Prostate gland (tissue), 2 donors: ENCODE measurements at regions not wholly inside any gene's neighbourhood (a gene's known extent, or its start where the extent isn't known, plus 50 kb on each side); places are given as distances from the start of the nearest gene placed in this dataset.

Source experiments
- DNase-seq: peaks from one replicate; pipeline ENCODE4 v3.0.0-alpha.2; 2019; ENCODE audit warnings: low spot score
- H3K27ac ChIP-seq, 2 donors: fragments of 200-600 bp; sonication (generic); 2 replicates each; pipeline ENCODE4 v1.5.1; 2017 to 2019
- H3K27me3 ChIP-seq: fragments of 200-600 bp; sonication (generic); replicated peaks from 2 replicates; pipeline ENCODE4 v1.5.1; 2019; ENCODE audit not compliant: insufficient read depth
- H3K36me3 ChIP-seq, 2 donors: fragments of 200-600 bp; sonication (generic); 1 replicate in 1 of 2; 2 replicates in 1 of 2; pipeline versions ENCODE4 v1.5.1 to v1.8.1; 2017 to 2019
- H3K4me1 ChIP-seq: fragments of 200-600 bp; sonication (generic); replicated peaks from 2 replicates; pipeline ENCODE4 v1.5.1; 2019
- H3K4me3 ChIP-seq, 2 donors: fragments of 200-600 bp; sonication (generic); 2 replicates each; pipeline ENCODE4 v1.5.1; 2017 to 2019
- H3K9me3 ChIP-seq: fragments of 200-600 bp; sonication (generic); 2 replicates; pipeline ENCODE4 v1.5.1; 2017
- CTCF ChIP-seq, 4 experiments: fragments of 200-600 bp in 2 of 4; fragments of 450-650 bp in 2 of 4; sonication (generic) in 2 of 4; IDR thresholded peaks; 1 replicate in 3 of 4; 2 replicates in 1 of 4; pipeline ENCODE4 v1.5.1; 2016 to 2019; ENCODE audit warnings: antibody characterized with exemption in 4 of 4, mild to moderate bottlenecking in 2 of 4, moderate library complexity in 2 of 4
- POLR2A ChIP-seq: fragments of 450-650 bp; IDR thresholded peaks from one replicate; pipeline ENCODE4 v1.6.1; 2016; ENCODE audit warnings: antibody characterized with exemption, mild to moderate bottlenecking
- POLR2AphosphoS5 ChIP-seq: sonication (generic); formaldehyde crosslinking; IDR thresholded peaks from one replicate; pipeline ENCODE4 v1.6.1; 2017; ENCODE audit warnings: antibody characterized with exemption
- WGBS: methylation state at CpG from one replicate; pipeline ENCODE4 v1.1.5; 2018; 5-methylcytosine and 5-hydroxymethylcytosine counted together
- intact Hi-C: fragments of 100-400 bp; cut with DNase I; formaldehyde crosslinking; loops from one replicate; pipeline ENCODE4 v1.14.2; 2022

- 57% methylated on average over 8 of the region's 8 CpGs for WGBS
- no peaks in the 10 kb centered on the region for H3K9me3 ChIP-seq
- no peaks in the 10 kb centered on the region for H3K4me1 ChIP-seq
- intact Hi-C loops, result no loop called here
- no peak for DNase-seq
- H3K27me3 ChIP-seq, result peaks cover 5% of the 10 kb centered on the region
- no peaks in the 10 kb centered on the region for H3K36me3 ChIP-seq
- no peak overlapping the region for H3K4me3 ChIP-seq
- TF ChIP-seq POLR2AphosphoS5 (no peak), CTCF (IDR thresholded peaks at IDR 0.05) (no peak), POLR2A (no peak)
- no peak overlapping the region for H3K27ac ChIP-seq
Measured at GRCh38 chr12:113565368-113565767, 93.7 kb upstream of the LHX5 start.

- TF ChIP-seq CTCF (IDR thresholded peaks at IDR 0.05), result no peak
- no peak for TF ChIP-seq POLR2AphosphoS5
- no peak for TF ChIP-seq POLR2A
- 58% methylated on average over 18 of the region's 18 CpGs for WGBS
Measured at GRCh38 chr12:113561068-113561780, 89.6 kb upstream of the LHX5 start.

GRCh38 chr12:113559466-113559865, 87.8 kb upstream of the LHX5 start:
- intact Hi-C loops, result no loop called here
- 89% methylated on average over 2 of the region's 2 CpGs for WGBS
- H3K4me3 ChIP-seq, result no peak overlapping the region
- no peaks in the 10 kb centered on the region for H3K9me3 ChIP-seq
- peaks cover 5% of the 10 kb centered on the region for H3K27me3 ChIP-seq
- no peaks in the 10 kb centered on the region for H3K36me3 ChIP-seq
- DNase-seq, result no peak
- TF ChIP-seq CTCF (IDR thresholded peaks at IDR 0.05), result no peak
- no peak for TF ChIP-seq POLR2AphosphoS5
- TF ChIP-seq POLR2A, result no peak
- no peaks in the 10 kb centered on the region for H3K4me1 ChIP-seq
- H3K27ac ChIP-seq, result no peak overlapping the region

More at GRCh38 chr12:113561068-113561780, 89.6 kb upstream of the LHX5 start:
- Histone ChIP-seq H3K36me3 (no peaks in the 10 kb centered on the region), H3K4me1 (no peaks in the 10 kb centered on the region), H3K9me3 (no peaks in the 10 kb centered on the region), H3K4me3 (no peak overlapping the region), H3K27ac (no peak overlapping the region), H3K27me3 (peaks cover 5% of the 10 kb centered on the region)
- intact Hi-C loops, result no loop called here
- DNase-seq, result no peak

GRCh38 chr12:113555226-113555625, 83.6 kb upstream of the LHX5 start:
- H3K4me1 ChIP-seq, result no peaks in the 10 kb centered on the region
- H3K36me3 ChIP-seq, result no peaks in the 10 kb centered on the region
- no peaks in the 10 kb centered on the region for H3K27me3 ChIP-seq
- WGBS, result 81% methylated on average over 7 of the region's 7 CpGs
- H3K4me3 ChIP-seq, result no peak overlapping the region
- H3K9me3 ChIP-seq, result no peaks in the 10 kb centered on the region
- TF ChIP-seq POLR2AphosphoS5, result no peak
- TF ChIP-seq CTCF (IDR thresholded peaks at IDR 0.05), result no peak
- no peak for TF ChIP-seq POLR2A
- H3K27ac ChIP-seq, result no peak overlapping the region
- no peak for DNase-seq
- intact Hi-C loops, result no loop called here

- DNase-seq, result no peak
- 87% methylated on average over 7 of the region's 8 CpGs for WGBS
- H3K36me3 ChIP-seq, result no peaks in the 10 kb centered on the region
- no peaks in the 10 kb centered on the region for H3K4me1 ChIP-seq
- TF ChIP-seq POLR2AphosphoS5 (no peak), CTCF (IDR thresholded peaks at IDR 0.05) (no peak), POLR2A (no peak)
- no peak overlapping the region for H3K27ac ChIP-seq
- no peaks in the 10 kb centered on the region for H3K27me3 ChIP-seq
- intact Hi-C loops, result no loop called here
- no peak overlapping the region for H3K4me3 ChIP-seq
- no peaks in the 10 kb centered on the region for H3K9me3 ChIP-seq
Measured at GRCh38 chr12:113552760-113553159, 81.1 kb upstream of the LHX5 start.
